Lower leg skin (tissue), 4 donors: ENCODE measurements at regions not wholly inside any gene's neighbourhood (a gene's known extent, or its start where the extent isn't known, plus 50 kb on each side); places are given as distances from the start of the nearest gene placed in this dataset.

Experiments
- DNase-seq, 2 donors: peaks; one replicate each; pipeline ENCODE4 v3.0.0-alpha.2; 2019; ENCODE audit warnings: low spot score in 2 of 2
- H3K4me3 ChIP-seq: fragments of 200-600 bp; sonication (generic); 2 replicates; pipeline ENCODE4 v1.5.1; 2017; ENCODE audit warnings: mild to moderate bottlenecking, low read depth; ENCODE audit not compliant: poor library complexity, severe bottlenecking
- POLR2A ChIP-seq, 2 donors: fragments of 450-650 bp; IDR thresholded peaks; one replicate each; pipeline ENCODE4 v1.6.1; 2016 to 2017; ENCODE audit warnings: antibody characterized with exemption in 2 of 2, mild to moderate bottlenecking in 1 of 2, moderate library complexity in 1 of 2
- WGBS, 2 donors: methylation state at CpG; one replicate each; pipeline ENCODE4 v1.1.5; 2018; 5-methylcytosine and 5-hydroxymethylcytosine counted together
- intact Hi-C: fragments of 100-400 bp; cut with DNase I; formaldehyde crosslinking; loops from one replicate; pipeline ENCODE4 v1.15.0; 2023; ENCODE audit warnings: low total_unique reads
- TF ChIP-seq, protein P1 (sequence below), 3 donors: fragments of 450-650 bp; IDR thresholded peaks; one replicate each; pipeline ENCODE4 v1.5.1; 2016; ENCODE audit warnings: antibody characterized with exemption in 3 of 3, mild to moderate bottlenecking in 3 of 3, moderate library complexity in 2 of 3

DNA sequence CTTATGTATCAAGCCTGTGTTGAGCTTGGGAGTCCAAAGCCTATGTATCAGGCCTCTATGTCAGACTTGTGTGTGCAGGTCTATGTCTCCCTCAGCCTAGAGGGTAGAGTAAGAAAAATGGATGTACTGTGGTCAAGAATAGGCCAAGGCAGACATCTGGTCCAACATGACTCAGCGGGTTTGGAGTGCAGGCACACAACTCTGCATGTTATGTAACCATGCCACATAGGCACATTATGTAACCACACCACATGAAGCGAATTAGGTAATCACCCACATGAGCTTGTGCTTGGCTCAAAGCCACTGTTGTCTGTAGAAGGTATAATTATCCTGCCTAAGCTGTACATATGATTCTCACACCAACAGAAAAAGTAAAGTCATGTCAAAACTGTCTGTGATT, 1190.5 kb upstream of the EYS start:
- WGBS, 2 donors = 53 to 79% methylated on average over 2 of the region's 2 CpGs
- DNase-seq = peak in 1 of 2 donors; percentile 41
- TF ChIP-seq, protein P1, sequence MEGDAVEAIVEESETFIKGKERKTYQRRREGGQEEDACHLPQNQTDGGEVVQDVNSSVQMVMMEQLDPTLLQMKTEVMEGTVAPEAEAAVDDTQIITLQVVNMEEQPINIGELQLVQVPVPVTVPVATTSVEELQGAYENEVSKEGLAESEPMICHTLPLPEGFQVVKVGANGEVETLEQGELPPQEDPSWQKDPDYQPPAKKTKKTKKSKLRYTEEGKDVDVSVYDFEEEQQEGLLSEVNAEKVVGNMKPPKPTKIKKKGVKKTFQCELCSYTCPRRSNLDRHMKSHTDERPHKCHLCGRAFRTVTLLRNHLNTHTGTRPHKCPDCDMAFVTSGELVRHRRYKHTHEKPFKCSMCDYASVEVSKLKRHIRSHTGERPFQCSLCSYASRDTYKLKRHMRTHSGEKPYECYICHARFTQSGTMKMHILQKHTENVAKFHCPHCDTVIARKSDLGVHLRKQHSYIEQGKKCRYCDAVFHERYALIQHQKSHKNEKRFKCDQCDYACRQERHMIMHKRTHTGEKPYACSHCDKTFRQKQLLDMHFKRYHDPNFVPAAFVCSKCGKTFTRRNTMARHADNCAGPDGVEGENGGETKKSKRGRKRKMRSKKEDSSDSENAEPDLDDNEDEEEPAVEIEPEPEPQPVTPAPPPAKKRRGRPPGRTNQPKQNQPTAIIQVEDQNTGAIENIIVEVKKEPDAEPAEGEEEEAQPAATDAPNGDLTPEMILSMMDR (IDR thresholded peaks at IDR 0.05) = no peak
- no peak for TF ChIP-seq POLR2A (IDR thresholded peaks at IDR 0.05)
- intact Hi-C loops = no loop called here
- H3K4me3 ChIP-seq = no peak overlapping the region

DNA sequence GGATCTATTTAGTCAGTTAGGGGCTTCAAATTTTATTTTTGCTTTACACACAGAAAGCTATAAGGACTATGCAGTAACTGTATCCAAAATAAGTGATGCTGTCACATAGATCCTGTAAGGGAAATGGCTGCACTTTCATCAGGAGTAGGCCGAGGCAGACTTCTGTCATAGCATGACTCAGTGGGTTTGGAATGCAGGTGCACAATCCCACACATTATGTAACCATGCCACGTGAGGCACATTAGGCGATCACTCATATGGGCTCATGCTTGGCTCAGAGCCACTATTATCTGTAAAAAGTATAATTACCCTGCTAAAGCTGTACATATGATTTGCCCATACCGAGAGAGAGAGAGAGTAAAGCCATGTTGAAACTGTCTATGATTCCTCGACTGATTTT, 1189.4 kb upstream of the EYS start:
- TF ChIP-seq, protein P1 (IDR thresholded peaks at IDR 0.05) = no peak
- TF ChIP-seq POLR2A (IDR thresholded peaks at IDR 0.05) = no peak
- WGBS, 2 donors = 73 to 88% methylated on average over 5 of the region's 5 CpGs
- H3K4me3 ChIP-seq = no peak overlapping the region
- intact Hi-C loops = no loop called here
- DNase-seq = no peak

GRCh38 chr6:66883453-66883852, 1176.4 kb upstream of the EYS start:
- WGBS, 2 donors = 85 to 89% methylated on average over 1 of the region's 1 CpG
- no peak overlapping the region for H3K4me3 ChIP-seq
- intact Hi-C loops = no loop called here
- DNase-seq = no peak
- no peak for TF ChIP-seq POLR2A (IDR thresholded peaks at IDR 0.05)
- TF ChIP-seq, protein P1 (IDR thresholded peaks at IDR 0.05) = no peak

- no peak for DNase-seq
- H3K4me3 ChIP-seq = no peak overlapping the region
- TF ChIP-seq, protein P1 (IDR thresholded peaks at IDR 0.05) = no peak
- no peak for TF ChIP-seq POLR2A (IDR thresholded peaks at IDR 0.05)
- intact Hi-C loops = no loop called here
- WGBS, 2 donors = 90 to 97% methylated on average over 1 of the region's 1 CpG
These were observed 1159.8 kb upstream of the EYS start for GRCh38 chr6:66866801-66867200.

- TF ChIP-seq, protein P1 (IDR thresholded peaks at IDR 0.05) = no peak
- no peak for TF ChIP-seq POLR2A (IDR thresholded peaks at IDR 0.05)
- no peak overlapping the region for H3K4me3 ChIP-seq
- intact Hi-C loops = no loop called here
- DNase-seq = no peak
These were observed 1158.7 kb upstream of the EYS start for GRCh38 chr6:66865771-66866170.

GRCh38 chr6:66861007-66861541, 1154.0 kb upstream of the EYS start:
- intact Hi-C loops = no loop called here
- no peak for TF ChIP-seq POLR2A (IDR thresholded peaks at IDR 0.05)
- TF ChIP-seq, protein P1 (IDR thresholded peaks at IDR 0.05) = no peak
- no peak for DNase-seq
- H3K4me3 ChIP-seq = no peak overlapping the region
- 28 to 40% methylated on average over 2 of the region's 2 CpGs for WGBS, 2 donors
